ENCODE measurements at regions not wholly inside any gene's neighbourhood (a gene's known extent, or its start where the extent isn't known, plus 50 kb on each side); places are given as distances from the start of the nearest gene placed in this dataset.

GRCh38 chr7:126202177-126202576 is 1050.6 kb downstream of the GRM8 start:
- no peaks in the 10 kb centered on the region for H3K27me3 ChIP-seq
- H3K4me1 ChIP-seq, result no peaks in the 10 kb centered on the region
- ATAC-seq (no peak), DNase-seq (no peak)
- no peak for TF ChIP-seq CTCF (IDR thresholded peaks at IDR 0.05)
- H3K36me3 ChIP-seq, result no peaks in the 10 kb centered on the region
- H3K4me3 ChIP-seq, result no peak overlapping the region
- no peaks in the 10 kb centered on the region for H3K9me3 ChIP-seq
- intact Hi-C loops (cut with DNase I), result no loop called here
- no peak overlapping the region for H3K27ac ChIP-seq

GRCh38 chr7:126185959-126186580 is 1066.7 kb downstream of the GRM8 start:
- Histone ChIP-seq H3K9me3 (peaks cover 3 to 23% of the 10 kb centered on the region in 2 donors), H3K4me3 (no peak overlapping the region), H3K36me3 (no peaks in the 10 kb centered on the region), H3K4me1 (no peaks in the 10 kb centered on the region), H3K27me3 (no peaks in the 10 kb centered on the region), H3K27ac (no peak overlapping the region)
- TF ChIP-seq CTCF (IDR thresholded peaks at IDR 0.05), result no peak
- DNase-seq, result peak in 1 of 4 donors; percentile 14
- intact Hi-C loops (cut with DNase I), result no loop called here
- no peak for ATAC-seq

- Histone ChIP-seq H3K27ac (no peak overlapping the region), H3K4me1 (no peaks in the 10 kb centered on the region), H3K4me3 (no peak overlapping the region), H3K9me3 (peaks cover 0 to 13% of the 10 kb centered on the region in 2 donors), H3K36me3 (no peaks in the 10 kb centered on the region), H3K27me3 (no peaks in the 10 kb centered on the region)
- ATAC-seq, result no peak
- intact Hi-C loops (cut with DNase I), result no loop called here
- no peak for DNase-seq
- TF ChIP-seq CTCF (IDR thresholded peaks at IDR 0.05), result no peak
Measured at GRCh38 chr7:126179916-126180315, 1072.8 kb downstream of the GRM8 start.

GRCh38 chr7:126178865-126179264 is 1073.9 kb downstream of the GRM8 start:
- Histone ChIP-seq H3K27me3 (no peaks in the 10 kb centered on the region), H3K4me3 (no peak overlapping the region), H3K36me3 (no peaks in the 10 kb centered on the region), H3K27ac (no peak overlapping the region), H3K9me3 (peaks cover 0 to 11% of the 10 kb centered on the region in 2 donors), H3K4me1 (no peaks in the 10 kb centered on the region)
- no peak for TF ChIP-seq CTCF (IDR thresholded peaks at IDR 0.05)
- no peak for DNase-seq
- no peak for ATAC-seq
- intact Hi-C loops (cut with DNase I), result no loop called here

GRCh38 chr7:126177782-126178181 is 1075.0 kb downstream of the GRM8 start:
- no peak for ATAC-seq
- no peak for TF ChIP-seq CTCF (IDR thresholded peaks at IDR 0.05)
- no peak overlapping the region for H3K27ac ChIP-seq
- H3K9me3 ChIP-seq, result peaks cover 0 to 10% of the 10 kb centered on the region in 2 donors
- no peak overlapping the region for H3K4me3 ChIP-seq
- intact Hi-C loops (cut with DNase I), result no loop called here
- H3K4me1 ChIP-seq, result no peaks in the 10 kb centered on the region
- no peaks in the 10 kb centered on the region for H3K27me3 ChIP-seq
- no peak for DNase-seq
- no peaks in the 10 kb centered on the region for H3K36me3 ChIP-seq
